ENCODE measurements at regions not wholly inside any gene's neighbourhood (a gene's known extent, or its start where the extent isn't known, plus 50 kb on each side); places are given as distances from the start of the nearest gene placed in this dataset.
A peak's percentile ranks its signal among the peaks of the same experiment; 100 is the strongest.
"Not testable (repeated sequence)": the region's sequence is repeated elsewhere in the genome, so short reads cannot be mapped to it uniquely, and the experiment has no call there.

- H3K4me3 Mint-ChIP-seq: no peak overlapping the region
- Histone ChIP-seq H3K9ac (no peak overlapping the region), H3K79me2 (ENCODE audit: low read depth) (no peaks in the 10 kb centered on the region), H3K4me1 (no peaks in the 10 kb centered on the region), H3K27ac (no peak overlapping the region), H3K27me3 (no peaks in the 10 kb centered on the region), H2AFZ (replicated peaks) (no peak overlapping the region), H4K20me1 (ENCODE audit: low read depth) (no peaks in the 10 kb centered on the region), H3K4me3 (no peak overlapping the region), H3K4me2 (no peak overlapping the region), H3F3A (ENCODE audit: low read depth) (no peaks in the 10 kb centered on the region), H3K9me3 (ENCODE audit: low read depth) (no peaks in the 10 kb centered on the region), H3K36me3 (no peaks in the 10 kb centered on the region)
- no peak overlapping the region for H3K27ac Mint-ChIP-seq
- no peak for DNase-seq (ENCODE audit: low spot score)
- H3K9me3 Mint-ChIP-seq: no peaks in the 10 kb centered on the region
- TF ChIP-seq EZH2phosphoT487 (IDR thresholded peaks at IDR 0.05): no peak
- no peak for TF ChIP-seq CTCF (IDR thresholded peaks at IDR 0.05)
- no peak for TF ChIP-seq EZH2 (IDR thresholded peaks at IDR 0.05)
- no peaks in the 10 kb centered on the region for H3K4me1 Mint-ChIP-seq
- H3K36me3 Mint-ChIP-seq: no peaks in the 10 kb centered on the region
- H3K27me3 Mint-ChIP-seq (ENCODE audit: insufficient read depth, low read depth): no peaks in the 10 kb centered on the region
Measured at GRCh38 chr4:154988511-154988910, 207.4 kb downstream of the RBM46 start.

GRCh38 chr4:154989511-154989910 lies 208.4 kb downstream of the RBM46 start:
- Histone ChIP-seq H3K4me3 (no peak overlapping the region), H3K27ac (no peak overlapping the region), H4K20me1 (ENCODE audit: low read depth) (no peaks in the 10 kb centered on the region), H3K4me2 (no peak overlapping the region), H3K79me2 (ENCODE audit: low read depth) (no peaks in the 10 kb centered on the region), H3K9me3 (ENCODE audit: low read depth) (no peaks in the 10 kb centered on the region), H2AFZ (replicated peaks) (no peak overlapping the region), H3F3A (ENCODE audit: low read depth) (no peaks in the 10 kb centered on the region), H3K4me1 (no peaks in the 10 kb centered on the region), H3K36me3 (no peaks in the 10 kb centered on the region), H3K9ac (no peak overlapping the region), H3K27me3 (no peaks in the 10 kb centered on the region)
- TF ChIP-seq EZH2 (IDR thresholded peaks at IDR 0.05) (no peak), EZH2phosphoT487 (IDR thresholded peaks at IDR 0.05) (no peak), CTCF (IDR thresholded peaks at IDR 0.05) (no peak)
- DNase-seq (ENCODE audit: low spot score): no peak
- H3K36me3 Mint-ChIP-seq: no peaks in the 10 kb centered on the region
- H3K9me3 Mint-ChIP-seq: no peaks in the 10 kb centered on the region
- H3K4me3 Mint-ChIP-seq: no peak overlapping the region
- H3K4me1 Mint-ChIP-seq: no peaks in the 10 kb centered on the region
- H3K27ac Mint-ChIP-seq: no peak overlapping the region
- H3K27me3 Mint-ChIP-seq (ENCODE audit: insufficient read depth, low read depth): no peaks in the 10 kb centered on the region

GRCh38 chr4:154997866-154998265 lies 210.6 kb upstream of the NPY2R start:
- not testable (repeated sequence) for H3K4me2 ChIP-seq

GRCh38 chr4:154998284-154998683 lies 210.2 kb upstream of the NPY2R start:
- Histone ChIP-seq H3F3A (ENCODE audit: low read depth) (no peaks in the 10 kb centered on the region), H3K4me3 (no peak overlapping the region), H3K9me3 (ENCODE audit: low read depth) (no peaks in the 10 kb centered on the region), H3K27me3 (no peaks in the 10 kb centered on the region), H3K36me3 (no peaks in the 10 kb centered on the region), H3K27ac (no peak overlapping the region), H4K20me1 (ENCODE audit: low read depth) (no peaks in the 10 kb centered on the region), H3K79me2 (ENCODE audit: low read depth) (no peaks in the 10 kb centered on the region), H3K9ac (no peak overlapping the region), H3K4me2 (no peak overlapping the region), H2AFZ (replicated peaks) (peak overlapping the region; percentile 28), H3K4me1 (no peaks in the 10 kb centered on the region)
- no peak overlapping the region for H3K4me3 Mint-ChIP-seq
- peaks cover 2% of the 10 kb centered on the region for H3K9me3 Mint-ChIP-seq
- no peaks in the 10 kb centered on the region for H3K36me3 Mint-ChIP-seq
- no peak for DNase-seq (ENCODE audit: low spot score)
- no peak overlapping the region for H3K27ac Mint-ChIP-seq
- TF ChIP-seq CTCF (IDR thresholded peaks at IDR 0.05): no peak
- TF ChIP-seq EZH2 (IDR thresholded peaks at IDR 0.05): no peak
- no peak for TF ChIP-seq EZH2phosphoT487 (IDR thresholded peaks at IDR 0.05)
- no peaks in the 10 kb centered on the region for H3K4me1 Mint-ChIP-seq
- H3K27me3 Mint-ChIP-seq (ENCODE audit: insufficient read depth, low read depth): no peaks in the 10 kb centered on the region

More at GRCh38 chr4:154997866-154998265, 210.6 kb upstream of the NPY2R start:
- not testable (repeated sequence) for H3K4me1 ChIP-seq; H3K36me3 Mint-ChIP-seq; H3K36me3 ChIP-seq; H3K27me3 ChIP-seq; H4K20me1 ChIP-seq (ENCODE audit: low read depth); H3K27ac Mint-ChIP-seq; DNase-seq (ENCODE audit: low spot score); H3K79me2 ChIP-seq (ENCODE audit: low read depth); H3K9me3 Mint-ChIP-seq; H3K4me3 ChIP-seq; H3F3A ChIP-seq (ENCODE audit: low read depth); H3K9me3 ChIP-seq (ENCODE audit: low read depth); H3K4me1 Mint-ChIP-seq; H3K27ac ChIP-seq; H3K4me3 Mint-ChIP-seq; H3K9ac ChIP-seq; H2AFZ ChIP-seq (replicated peaks); H3K27me3 Mint-ChIP-seq (ENCODE audit: insufficient read depth, low read depth)
